BJ (cell line): ENCODE measurements at regions not wholly inside any gene's neighbourhood (a gene's known extent, or its start where the extent isn't known, plus 50 kb on each side); places are given as distances from the start of the nearest gene placed in this dataset.

Source experiments
- CTCF ChIA-PET: fragments of 350-600 bp; formaldehyde crosslinking; extraction: SDS; loops from one replicate; lab custom pipeline; 2021; ENCODE audit warnings: antibody characterized with exemption, inconsistent platforms; lab: Yijun Ruan, JAX
- POLR2A ChIA-PET: fragments of 300-600 bp; sonication (Branson Sonifier 250); formaldehyde crosslinking; extraction: SDS; loops from one replicate; lab custom pipeline; 2021; ENCODE audit warnings: antibody characterized with exemption; lab: Charles Lee
- DNase-seq: peaks from one replicate; pipeline ENCODE4 v3.0.0-alpha.2; 2011; ENCODE audit warnings: low read depth
- H3K27me3 ChIP-seq: 2 replicates; pipeline ENCODE4 v1.6.0; 2011; ENCODE audit warnings: low read length; ENCODE audit not compliant: control insufficient read depth, insufficient read depth
- H3K36me3 ChIP-seq: 2 replicates; pipeline ENCODE4 v1.5.1; 2011; ENCODE audit warnings: low read length; ENCODE audit not compliant: control insufficient read depth, insufficient read depth
- H3K4me3 ChIP-seq: 2 replicates; pipeline ENCODE4 v1.5.1; 2011; ENCODE audit warnings: low read depth, mild to moderate bottlenecking, control low read depth, low read length
- TF ChIP-seq, protein P1 (sequence below): IDR thresholded peaks from 2 replicates; pipeline ENCODE4 v1.5.1; 2011; ENCODE audit warnings: low read depth, mild to moderate bottlenecking, control low read depth, inconsistent platforms, low read length, moderate library complexity; ENCODE audit not compliant: insufficient read depth

DNA sequence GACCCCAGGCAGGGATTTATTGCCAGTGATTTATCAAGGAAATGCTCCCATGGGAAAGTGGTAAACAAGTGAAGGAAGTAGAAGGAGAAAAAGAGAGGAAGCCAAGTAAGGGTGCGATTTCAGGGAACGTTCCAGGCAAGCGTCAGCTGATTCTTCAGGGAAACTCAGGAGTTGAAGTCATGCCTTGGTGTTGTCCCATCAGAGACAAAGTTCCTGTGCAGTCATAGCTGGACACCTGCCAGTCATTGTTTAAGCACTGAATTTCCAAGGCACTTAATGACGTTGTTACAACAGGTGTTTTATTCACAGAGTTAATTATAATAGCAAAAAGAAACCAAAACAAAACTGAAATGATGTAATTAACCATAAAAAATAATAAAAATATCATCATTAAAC lies 381.8 kb upstream of the CRIM1 start:
- CTCF ChIA-PET, result interaction anchor here (1.0 to 1.1 kb wide), 3 partner anchors 14 to 348 kb away, joined by 3 to 4 read pairs (median 3); no protein-coding TSS in a partner anchor
- Histone ChIP-seq H3K27me3 (no peaks in the 10 kb centered on the region), H3K4me3 (no peak overlapping the region), H3K36me3 (no peaks in the 10 kb centered on the region)
- TF ChIP-seq, protein P1, sequence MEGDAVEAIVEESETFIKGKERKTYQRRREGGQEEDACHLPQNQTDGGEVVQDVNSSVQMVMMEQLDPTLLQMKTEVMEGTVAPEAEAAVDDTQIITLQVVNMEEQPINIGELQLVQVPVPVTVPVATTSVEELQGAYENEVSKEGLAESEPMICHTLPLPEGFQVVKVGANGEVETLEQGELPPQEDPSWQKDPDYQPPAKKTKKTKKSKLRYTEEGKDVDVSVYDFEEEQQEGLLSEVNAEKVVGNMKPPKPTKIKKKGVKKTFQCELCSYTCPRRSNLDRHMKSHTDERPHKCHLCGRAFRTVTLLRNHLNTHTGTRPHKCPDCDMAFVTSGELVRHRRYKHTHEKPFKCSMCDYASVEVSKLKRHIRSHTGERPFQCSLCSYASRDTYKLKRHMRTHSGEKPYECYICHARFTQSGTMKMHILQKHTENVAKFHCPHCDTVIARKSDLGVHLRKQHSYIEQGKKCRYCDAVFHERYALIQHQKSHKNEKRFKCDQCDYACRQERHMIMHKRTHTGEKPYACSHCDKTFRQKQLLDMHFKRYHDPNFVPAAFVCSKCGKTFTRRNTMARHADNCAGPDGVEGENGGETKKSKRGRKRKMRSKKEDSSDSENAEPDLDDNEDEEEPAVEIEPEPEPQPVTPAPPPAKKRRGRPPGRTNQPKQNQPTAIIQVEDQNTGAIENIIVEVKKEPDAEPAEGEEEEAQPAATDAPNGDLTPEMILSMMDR, result no peak
- DNase-seq, result no peak
- POLR2A ChIA-PET, result no interaction called here

DNA sequence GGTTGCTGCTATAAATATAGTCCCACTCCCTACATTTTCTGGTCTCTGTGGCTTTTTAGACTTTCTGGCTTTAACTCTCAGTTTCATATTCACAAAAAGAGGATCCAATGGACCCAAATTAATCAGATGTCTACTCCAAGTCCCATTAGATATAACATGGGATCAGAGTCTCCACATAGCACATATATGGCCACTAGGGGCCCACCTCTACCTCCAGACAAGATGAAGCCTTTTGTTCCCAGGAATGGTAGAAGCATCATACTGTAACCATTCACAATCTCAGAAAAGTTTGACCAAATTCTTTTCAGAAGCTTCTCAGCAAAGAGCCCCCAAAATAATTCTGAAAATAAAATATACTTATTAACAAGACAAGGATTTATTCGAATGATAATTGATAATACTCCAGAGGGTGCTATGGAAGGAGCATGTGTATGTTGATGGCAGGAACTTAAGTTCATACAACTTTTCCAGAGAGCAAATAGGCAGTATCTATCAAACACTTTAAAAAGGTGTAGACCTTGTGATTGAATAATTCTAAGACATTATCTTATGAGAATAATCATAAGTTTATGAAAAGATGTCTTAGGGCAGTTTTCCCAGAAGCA lies 382.3 kb upstream of the CRIM1 start:
- no peaks in the 10 kb centered on the region for H3K36me3 ChIP-seq
- ChIA-PET POLR2A (interaction anchor here (0.7 kb wide), 1 partner anchor 568 kb away, joined by 3 read pairs; no protein-coding TSS in a partner anchor), CTCF (interaction anchor here (1.0 to 1.1 kb wide), 3 partner anchors 13 to 348 kb away, joined by 3 to 4 read pairs (median 3); no protein-coding TSS in a partner anchor)
- H3K27me3 ChIP-seq, result no peaks in the 10 kb centered on the region
- no peak for DNase-seq
- H3K4me3 ChIP-seq, result no peak overlapping the region
- TF ChIP-seq, protein P1, result peak; percentile 66

DNA sequence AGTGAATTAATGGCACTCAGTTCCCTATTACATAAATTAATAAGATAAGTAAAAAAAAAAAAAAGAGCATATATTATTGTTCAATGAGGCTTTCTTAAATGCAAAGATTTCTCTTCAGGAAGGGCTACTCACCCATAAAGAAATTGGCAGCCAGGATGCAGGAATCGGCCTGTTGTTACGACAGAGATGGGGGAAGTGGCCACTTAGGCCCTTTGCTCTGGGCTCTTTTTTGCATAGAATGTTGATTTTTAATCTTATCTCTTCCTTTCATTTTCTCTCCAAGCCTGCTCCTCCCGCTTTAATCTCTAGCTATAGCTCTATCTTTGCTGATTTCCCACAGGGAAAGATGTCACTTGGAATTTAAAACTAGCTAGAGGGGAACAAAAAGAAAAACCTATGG lies 391.8 kb upstream of the CRIM1 start:
- POLR2A ChIA-PET, result no interaction called here
- no peaks in the 10 kb centered on the region for H3K27me3 ChIP-seq
- no peak for DNase-seq
- CTCF ChIA-PET, result interaction anchor here (1.8 kb wide), 1 partner anchor 8 kb away, joined by 5 read pairs; no protein-coding TSS in a partner anchor
- no peaks in the 10 kb centered on the region for H3K36me3 ChIP-seq
- TF ChIP-seq, protein P1, result no peak
- H3K4me3 ChIP-seq, result no peak overlapping the region

DNA sequence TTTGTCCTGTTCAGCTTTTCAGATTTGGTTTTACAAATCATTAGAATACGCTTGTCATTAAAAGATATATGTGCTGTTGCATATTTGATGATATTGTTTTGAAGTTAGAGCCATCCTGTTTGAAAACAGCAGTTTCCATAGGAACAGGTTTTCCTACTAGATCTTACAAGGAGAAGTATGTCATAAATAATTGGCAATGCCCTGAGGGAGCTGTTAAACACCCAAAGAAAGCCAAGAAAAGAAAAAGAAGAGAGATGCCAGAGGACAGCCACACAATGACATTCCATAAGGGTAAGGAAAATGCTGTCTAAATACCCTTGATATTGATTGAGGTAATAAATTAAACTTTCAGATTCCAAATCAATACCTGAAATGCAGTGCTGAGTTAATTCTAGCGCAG lies 392.2 kb upstream of the CRIM1 start:
- CTCF ChIA-PET, result interaction anchor here (1.8 kb wide), 1 partner anchor 9 kb away, joined by 5 read pairs; no protein-coding TSS in a partner anchor
- TF ChIP-seq, protein P1, result no peak
- Histone ChIP-seq H3K4me3 (no peak overlapping the region), H3K27me3 (no peaks in the 10 kb centered on the region), H3K36me3 (no peaks in the 10 kb centered on the region)
- DNase-seq, result no peak
- POLR2A ChIA-PET, result no interaction called here

DNA sequence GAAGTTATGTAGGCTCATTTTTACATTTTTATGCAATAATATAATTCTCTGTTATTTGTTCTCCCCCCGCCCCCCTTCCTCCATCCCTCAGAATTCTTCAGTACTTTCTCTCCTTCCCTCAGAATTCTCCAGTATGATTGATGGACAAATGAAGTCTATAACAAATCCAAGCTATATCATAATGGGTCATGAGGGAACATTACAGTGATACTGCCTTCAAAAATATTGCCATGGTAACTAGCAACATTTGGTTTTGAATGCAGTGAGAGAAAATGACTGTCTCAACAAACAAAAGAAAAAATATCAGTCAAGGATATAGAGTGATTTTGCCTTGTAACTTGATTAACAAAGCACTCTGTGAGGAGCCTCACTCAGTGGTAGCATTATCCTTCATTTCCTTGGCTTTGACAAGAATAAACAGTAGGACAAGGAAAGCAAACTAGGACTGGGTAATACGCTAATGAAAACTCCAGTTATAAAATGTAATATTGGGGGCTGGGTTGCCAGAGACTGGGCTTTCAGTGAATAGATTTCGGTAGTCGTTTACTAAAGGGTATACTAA lies 392.9 kb upstream of the CRIM1 start:
- no peaks in the 10 kb centered on the region for H3K27me3 ChIP-seq
- H3K4me3 ChIP-seq, result no peak overlapping the region
- no peaks in the 10 kb centered on the region for H3K36me3 ChIP-seq
- DNase-seq, result no peak
- CTCF ChIA-PET, result interaction anchor here (1.8 kb wide), 1 partner anchor 10 kb away, joined by 5 read pairs; no protein-coding TSS in a partner anchor
- POLR2A ChIA-PET, result no interaction called here
- TF ChIP-seq, protein P1, result no peak
